Stomach (tissue), 4 donors: ENCODE measurements at regions not wholly inside any gene's neighbourhood (a gene's known extent, or its start where the extent isn't known, plus 50 kb on each side); places are given as distances from the start of the nearest gene placed in this dataset.

Source experiments
- CTCF ChIP-seq, 7 experiments: fragments of 450-650 bp in 4 of 7; fragments of 200-600 bp in 3 of 7; sonication (generic) in 3 of 7; IDR thresholded peaks; one replicate each; pipeline ENCODE4 v1.5.1; 2016 to 2019; ENCODE audit warnings: antibody characterized with exemption in 7 of 7, control low read depth in 2 of 7, mild to moderate bottlenecking in 1 of 7
- POLR2A ChIP-seq, 4 donors: fragments of 450-650 bp; IDR thresholded peaks; one replicate each; pipeline ENCODE4 v1.6.1; 2016; ENCODE audit warnings: antibody characterized with exemption in 4 of 4, control low read depth in 2 of 4, mild to moderate bottlenecking in 1 of 4, moderate library complexity in 1 of 4

DNA sequence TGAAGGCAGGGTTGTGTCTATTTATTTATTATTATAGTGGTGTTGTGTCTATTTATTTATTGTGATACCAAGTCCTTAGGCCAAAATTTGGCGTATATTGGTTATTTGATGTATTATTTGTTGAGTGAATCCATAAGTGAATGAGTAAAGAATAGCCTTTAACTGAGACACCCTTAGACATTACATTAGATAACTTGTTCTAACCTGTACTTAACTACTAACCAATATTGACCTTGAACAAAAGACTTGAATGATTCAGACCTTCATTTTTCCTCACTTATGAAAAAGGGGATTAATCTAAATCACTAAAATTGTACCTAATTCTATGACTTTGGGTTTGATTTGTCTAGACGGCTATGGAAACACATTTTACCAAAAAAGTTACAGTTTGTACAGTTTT is 370.5 kb downstream of the JRKL start:
- TF ChIP-seq CTCF (IDR thresholded peaks at IDR 0.05) (no peak), POLR2A (IDR thresholded peaks at IDR 0.05) (no peak)
